Upper lobe of left lung (tissue), 6 donors: ENCODE measurements at regions not wholly inside any gene's neighbourhood (a gene's known extent, or its start where the extent isn't known, plus 50 kb on each side); places are given as distances from the start of the nearest gene placed in this dataset.

Source experiments
- ATAC-seq, 2 donors: fragments of 200-7000 bp; cut with Tn5 transposase; one replicate each; pipeline ENCODE4 v1.9.1; 2022; ENCODE audit warnings: mild to moderate bottlenecking in 2 of 2, moderate library complexity in 2 of 2; ENCODE audit not compliant: low FRiP score in 2 of 2
- DNase-seq, 2 donors: peaks; one replicate each; pipeline ENCODE4 v3.0.0-alpha.2; 2019 to 2020
- H3K27ac ChIP-seq, 4 donors: fragments of 200-600 bp; sonication (generic); one replicate each; pipeline ENCODE4 v1.5.1; 2016 to 2019
- H3K27me3 ChIP-seq, 4 donors: fragments of 200-600 bp; sonication (generic); one replicate each; pipeline ENCODE4 v1.5.1; 2017 to 2019
- H3K36me3 ChIP-seq, 4 donors: fragments of 200-600 bp; sonication (generic); one replicate each; pipeline ENCODE4 v1.5.1; 2016 to 2019
- H3K4me1 ChIP-seq, 4 donors: fragments of 200-600 bp; sonication (generic); one replicate each; pipeline ENCODE4 v1.5.1; 2018 to 2019
- H3K4me3 ChIP-seq, 4 donors: fragments of 200-600 bp; sonication (generic); one replicate each; pipeline ENCODE4 v1.5.1; 2017 to 2019; ENCODE audit warnings: mild to moderate bottlenecking in 2 of 4, moderate library complexity in 1 of 4
- H3K9me3 ChIP-seq, 4 donors: fragments of 200-600 bp; sonication (generic); one replicate each; pipeline ENCODE4 v1.5.1; 2018 to 2019
- CTCF ChIP-seq, 6 experiments: fragments of 450-650 bp in 4 of 6; fragments of 200-600 bp in 2 of 6; sonication (generic) in 2 of 6; IDR thresholded peaks; one replicate each; pipeline ENCODE4 v1.5.1; 2016 to 2019; ENCODE audit warnings: antibody characterized with exemption in 6 of 6
- EP300 ChIP-seq, 4 donors: sonication (generic); formaldehyde crosslinking; IDR thresholded peaks; one replicate each; pipeline ENCODE4 v1.5.1; 2017; ENCODE audit warnings: antibody characterized with exemption in 4 of 4, control low read depth in 2 of 4
- POLR2A ChIP-seq, 4 donors: fragments of 450-650 bp; IDR thresholded peaks; one replicate each; pipeline ENCODE4 v1.5.1; 2016 to 2017; ENCODE audit warnings: antibody characterized with exemption in 4 of 4, mild to moderate bottlenecking in 2 of 4
- POLR2AphosphoS5 ChIP-seq, 2 donors: sonication (generic); formaldehyde crosslinking; IDR thresholded peaks; one replicate each; pipeline ENCODE4 v1.5.1; 2017; ENCODE audit warnings: antibody characterized with exemption in 2 of 2
- WGBS, 2 donors: methylation state at CpG; one replicate each; pipeline ENCODE4 v1.1.5; 2017 to 2018; 5-methylcytosine and 5-hydroxymethylcytosine counted together
- donor health status: DM: no; HTN: no; CAD: no; lungs with moderate emphysema.
- donor health status: DM: no; HTN: yes; CAD: no; lungs with severe emphysema.

- Histone ChIP-seq H3K27ac (no peak overlapping the region), H3K36me3 (no peaks in the 10 kb centered on the region), H3K4me3 (no peak overlapping the region), H3K27me3 (no peaks in the 10 kb centered on the region), H3K9me3 (no peaks in the 10 kb centered on the region), H3K4me1 (no peaks in the 10 kb centered on the region)
- DNase-seq (no peak), ATAC-seq (no peak)
- WGBS, 2 donors, result 89 to 90% methylated on average over 6 of the region's 6 CpGs
- no peak for TF ChIP-seq POLR2A (IDR thresholded peaks at IDR 0.05)
Observed at GRCh38 chr7:25408876-25409275, 180.6 kb upstream of the NPVF start.

DNA sequence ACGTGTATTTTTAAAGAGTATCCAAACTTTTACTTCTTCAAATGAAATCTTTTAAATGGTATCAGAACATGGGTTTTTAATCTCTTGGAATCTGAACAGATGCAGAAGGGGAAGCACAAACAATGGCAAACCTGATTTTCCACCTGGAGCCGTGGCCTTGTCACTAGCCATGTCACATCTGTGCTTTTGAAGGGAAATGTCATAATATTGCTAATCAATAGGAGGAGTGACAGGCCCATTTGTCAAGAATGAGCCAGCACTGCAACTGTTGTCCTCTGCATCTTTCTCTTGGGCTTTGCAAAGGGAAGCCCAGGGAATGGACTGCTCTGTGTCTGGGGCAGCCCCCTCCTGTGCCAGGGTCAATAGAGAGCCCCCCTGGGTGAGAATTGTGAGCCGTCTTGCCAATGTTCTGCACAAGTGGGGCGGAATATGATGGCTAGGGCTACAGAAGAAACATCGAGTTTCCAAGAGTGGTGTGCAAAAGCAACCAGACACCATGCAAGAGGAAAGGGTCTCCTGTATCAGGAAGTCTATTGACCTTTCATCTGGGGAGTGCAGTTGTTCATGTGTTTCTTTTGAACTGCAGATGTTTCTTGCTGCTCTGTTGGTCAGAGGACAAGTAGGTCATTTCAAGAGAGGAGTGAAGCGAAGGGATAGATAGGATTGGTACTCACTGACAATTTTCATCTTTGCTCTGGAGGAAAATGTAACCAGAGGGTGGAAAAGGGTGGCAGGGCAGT, 181.8 kb upstream of the NPVF start:
- Histone ChIP-seq H3K4me1 (no peaks in the 10 kb centered on the region), H3K4me3 (no peak overlapping the region), H3K27me3 (no peaks in the 10 kb centered on the region), H3K36me3 (no peaks in the 10 kb centered on the region), H3K27ac (no peak overlapping the region), H3K9me3 (no peaks in the 10 kb centered on the region)
- TF ChIP-seq CTCF (IDR thresholded peaks at IDR 0.05) (no peak), POLR2AphosphoS5 (IDR thresholded peaks at IDR 0.05) (no peak), POLR2A (IDR thresholded peaks at IDR 0.05) (no peak), EP300 (IDR thresholded peaks at IDR 0.05) (no peak)
- ATAC-seq (no peak), DNase-seq (no peak)
- WGBS, 2 donors, result 79 to 89% methylated on average over 6 of the region's 6 CpGs

- Histone ChIP-seq H3K36me3 (no peaks in the 10 kb centered on the region), H3K4me3 (no peak overlapping the region), H3K9me3 (no peaks in the 10 kb centered on the region), H3K27me3 (no peaks in the 10 kb centered on the region), H3K27ac (no peak overlapping the region), H3K4me1 (no peaks in the 10 kb centered on the region)
- WGBS, 2 donors, result 73% methylated on average over 3 of the region's 3 CpGs
- DNase-seq (no peak), ATAC-seq (no peak)
- TF ChIP-seq EP300 (IDR thresholded peaks at IDR 0.05) (no peak), POLR2A (IDR thresholded peaks at IDR 0.05) (no peak), CTCF (IDR thresholded peaks at IDR 0.05) (no peak), POLR2AphosphoS5 (IDR thresholded peaks at IDR 0.05) (no peak)
Observed at GRCh38 chr7:25420771-25421170, 192.5 kb upstream of the NPVF start.

DNA sequence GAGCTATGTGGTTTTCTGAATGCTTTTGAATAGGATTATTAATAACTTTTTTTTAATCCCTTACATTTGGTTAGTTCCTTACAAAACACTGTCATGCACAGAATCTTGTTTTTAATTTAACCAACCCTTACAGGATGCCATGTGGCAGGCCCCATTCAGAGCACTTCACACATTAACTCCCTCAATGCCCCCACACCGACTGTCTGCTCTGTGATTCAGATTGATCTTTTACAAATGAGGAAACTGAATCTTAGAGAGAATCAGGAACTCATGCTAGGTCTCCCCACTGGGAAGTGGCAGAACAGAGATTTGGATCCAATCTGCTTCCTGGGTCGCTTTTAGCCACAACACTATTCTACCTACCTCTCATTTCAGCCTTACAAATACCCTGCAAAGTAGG, 195.8 kb upstream of the NPVF start:
- WGBS, 2 donors, result 64 to 70% methylated on average over 2 of the region's 2 CpGs
- Histone ChIP-seq H3K27ac (no peak overlapping the region), H3K36me3 (no peaks in the 10 kb centered on the region), H3K4me1 (no peaks in the 10 kb centered on the region), H3K9me3 (no peaks in the 10 kb centered on the region), H3K4me3 (no peak overlapping the region), H3K27me3 (no peaks in the 10 kb centered on the region)
- TF ChIP-seq EP300 (IDR thresholded peaks at IDR 0.05) (no peak), CTCF (IDR thresholded peaks at IDR 0.05) (no peak), POLR2A (IDR thresholded peaks at IDR 0.05) (no peak), POLR2AphosphoS5 (IDR thresholded peaks at IDR 0.05) (no peak)
- DNase-seq (no peak), ATAC-seq (no peak)

DNA sequence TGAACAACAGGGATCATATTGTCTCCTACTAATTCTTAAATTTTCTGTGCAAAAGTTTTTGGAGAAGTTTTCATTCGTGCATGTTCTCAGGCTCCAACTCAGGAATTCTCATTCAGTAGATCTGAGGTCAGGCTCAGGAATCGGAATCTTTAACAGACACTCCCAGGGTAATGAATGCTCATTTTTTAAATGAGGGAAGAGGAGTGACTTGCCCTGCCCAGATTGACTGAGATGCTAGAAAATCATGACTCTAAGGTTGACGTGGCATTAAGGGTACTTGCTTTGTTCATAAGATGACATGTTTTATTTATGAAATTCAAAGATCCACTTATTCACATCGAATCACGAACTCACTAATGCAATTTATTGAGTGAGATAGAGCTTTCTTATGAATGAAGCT, 196.6 kb upstream of the NPVF start:
- WGBS, 2 donors, result 87 to 89% methylated on average over 5 of the region's 5 CpGs
- no peak for TF ChIP-seq POLR2AphosphoS5 (IDR thresholded peaks at IDR 0.05)
- Histone ChIP-seq H3K4me1 (no peaks in the 10 kb centered on the region), H3K27ac (no peak overlapping the region), H3K27me3 (no peaks in the 10 kb centered on the region), H3K4me3 (no peak overlapping the region), H3K9me3 (no peaks in the 10 kb centered on the region), H3K36me3 (no peaks in the 10 kb centered on the region)
- DNase-seq, result no peak
- ATAC-seq, result no peak

- Histone ChIP-seq H3K36me3 (no peaks in the 10 kb centered on the region), H3K4me1 (no peaks in the 10 kb centered on the region), H3K27me3 (no peaks in the 10 kb centered on the region), H3K27ac (no peak overlapping the region), H3K9me3 (no peaks in the 10 kb centered on the region), H3K4me3 (no peak overlapping the region)
- no peak for DNase-seq
- no peak for ATAC-seq
- TF ChIP-seq POLR2AphosphoS5 (IDR thresholded peaks at IDR 0.05) (no peak), CTCF (IDR thresholded peaks at IDR 0.05) (no peak), EP300 (IDR thresholded peaks at IDR 0.05) (no peak), POLR2A (IDR thresholded peaks at IDR 0.05) (no peak)
- WGBS, 2 donors, result 22 to 32% methylated on average over 1 of the region's 1 CpG
Observed at GRCh38 chr7:25427721-25428120, 199.4 kb upstream of the NPVF start.
